NCI-H1105 (cell line): ENCODE measurements at regions not wholly inside any gene's neighbourhood (a gene's known extent, or its start where the extent isn't known, plus 50 kb on each side); places are given as distances from the start of the nearest gene placed in this dataset.

Experiments used
- DNase-seq: peaks from one replicate; lab custom pipeline; 2025; lab: John Stamatoyannopoulos, UW

- DNase-seq: no peak
Measured at GRCh38 chr1:112318263-112318662, 77.8 kb upstream of the CTTNBP2NL start.

- DNase-seq: no peak
Measured at GRCh38 chr1:112318698-112319370, 77.2 kb upstream of the CTTNBP2NL start.

GRCh38 chr1:112319371-112320040, 76.5 kb upstream of the CTTNBP2NL start:
- DNase-seq: no peak

- DNase-seq: no peak
Measured at GRCh38 chr1:112320058-112320457, 76.0 kb upstream of the CTTNBP2NL start.

GRCh38 chr1:112322018-112322417, 74.0 kb upstream of the CTTNBP2NL start:
- no peak for DNase-seq

GRCh38 chr1:112322983-112323678, 72.9 kb upstream of the CTTNBP2NL start:
- no peak for DNase-seq

GRCh38 chr1:112325504-112325903, 70.5 kb upstream of the CTTNBP2NL start:
- DNase-seq: no peak

GRCh38 chr1:112328600-112328999, 67.4 kb upstream of the CTTNBP2NL start:
- no peak for DNase-seq

GRCh38 chr1:112332176-112333150, 63.6 kb upstream of the CTTNBP2NL start:
- DNase-seq: no peak

- DNase-seq: no peak
Measured at GRCh38 chr1:112335351-112335750, 60.7 kb upstream of the CTTNBP2NL start.

GRCh38 chr1:112337028-112337531, 58.9 kb upstream of the CTTNBP2NL start:
- DNase-seq: peak; percentile 1

GRCh38 chr1:112341986-112342385, 54.0 kb upstream of the CTTNBP2NL start:
- DNase-seq: no peak

GRCh38 chr1:112342558-112342957, 53.5 kb upstream of the CTTNBP2NL start:
- no peak for DNase-seq

- DNase-seq: no peak
Measured at GRCh38 chr1:112344754-112345423, 51.1 kb upstream of the CTTNBP2NL start.
